HPDE6-E6E7 (cell line): ENCODE measurements at regions not wholly inside any gene's neighbourhood (a gene's known extent, or its start where the extent isn't known, plus 50 kb on each side); places are given as distances from the start of the nearest gene placed in this dataset.

ENCODE experiments used
- DNase-seq: peaks from one replicate; pipeline ENCODE4 v3.0.0; 2011; ENCODE audit warnings: missing footprints; ENCODE audit errors: extremely low spot score

DNA sequence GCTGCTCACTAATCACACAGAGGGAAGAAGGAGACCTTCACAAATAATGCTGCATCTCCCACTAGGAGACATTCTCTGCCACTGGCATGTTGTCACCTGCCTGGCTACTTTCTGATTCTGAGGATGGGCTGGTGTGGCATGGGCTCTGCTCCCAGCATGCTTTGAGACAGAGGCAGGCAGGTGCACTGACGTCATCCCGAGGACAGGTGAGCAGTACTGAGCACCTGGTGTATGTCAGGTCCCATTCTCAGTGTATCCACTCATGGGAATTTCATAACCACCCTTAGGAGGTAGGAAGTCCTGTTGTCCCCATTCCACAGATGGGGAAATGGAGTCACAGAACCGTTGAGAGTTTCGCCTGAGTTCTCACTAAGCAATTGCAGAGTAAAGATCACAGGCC, 597.9 kb downstream of the VRK1 start:
- DNase-seq: no peak

DNA sequence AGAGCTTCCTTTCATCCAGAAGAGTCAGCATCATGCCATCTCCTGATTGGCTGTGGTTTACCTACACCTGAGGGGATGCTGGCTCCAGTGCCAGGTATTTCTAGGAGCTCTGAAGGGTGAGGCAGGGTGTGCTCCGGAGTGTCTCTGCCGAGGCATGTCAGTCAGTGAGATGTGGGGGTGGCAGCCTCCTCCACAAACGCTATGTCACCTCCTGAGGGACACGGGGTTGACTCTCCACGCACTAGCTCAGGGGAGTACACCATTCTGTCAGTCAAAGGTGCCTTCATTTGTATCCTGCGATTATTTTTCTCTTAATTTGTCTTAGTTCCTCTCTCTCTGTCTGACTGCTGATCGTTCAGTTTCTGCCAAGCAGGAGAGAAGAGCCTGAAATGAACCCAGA, 604.5 kb downstream of the VRK1 start:
- DNase-seq: no peak

GRCh38 chr14:97402279-97402678, 605.1 kb downstream of the VRK1 start:
- no peak for DNase-seq

GRCh38 chr14:97407701-97408407, 610.7 kb downstream of the VRK1 start:
- no peak for DNase-seq

DNA sequence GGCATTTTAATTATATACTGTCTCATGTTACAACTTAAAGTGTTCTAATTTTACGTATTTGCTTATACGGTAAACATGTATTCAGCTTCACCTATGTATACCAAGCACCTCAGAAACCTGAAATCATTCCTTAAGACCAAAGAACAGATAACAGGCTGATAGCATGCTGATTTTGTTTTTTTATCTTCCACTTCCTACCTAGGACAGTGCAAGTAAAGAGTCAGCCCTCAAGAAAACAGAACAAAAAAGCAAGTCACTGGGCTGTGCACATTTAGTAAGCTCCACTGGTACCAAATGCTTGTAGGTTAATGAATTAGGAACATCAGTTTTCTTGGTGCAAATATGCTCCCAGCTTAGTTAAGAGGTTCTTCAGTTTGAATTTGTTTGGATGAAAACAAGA, 611.3 kb downstream of the VRK1 start:
- DNase-seq: no peak

DNA sequence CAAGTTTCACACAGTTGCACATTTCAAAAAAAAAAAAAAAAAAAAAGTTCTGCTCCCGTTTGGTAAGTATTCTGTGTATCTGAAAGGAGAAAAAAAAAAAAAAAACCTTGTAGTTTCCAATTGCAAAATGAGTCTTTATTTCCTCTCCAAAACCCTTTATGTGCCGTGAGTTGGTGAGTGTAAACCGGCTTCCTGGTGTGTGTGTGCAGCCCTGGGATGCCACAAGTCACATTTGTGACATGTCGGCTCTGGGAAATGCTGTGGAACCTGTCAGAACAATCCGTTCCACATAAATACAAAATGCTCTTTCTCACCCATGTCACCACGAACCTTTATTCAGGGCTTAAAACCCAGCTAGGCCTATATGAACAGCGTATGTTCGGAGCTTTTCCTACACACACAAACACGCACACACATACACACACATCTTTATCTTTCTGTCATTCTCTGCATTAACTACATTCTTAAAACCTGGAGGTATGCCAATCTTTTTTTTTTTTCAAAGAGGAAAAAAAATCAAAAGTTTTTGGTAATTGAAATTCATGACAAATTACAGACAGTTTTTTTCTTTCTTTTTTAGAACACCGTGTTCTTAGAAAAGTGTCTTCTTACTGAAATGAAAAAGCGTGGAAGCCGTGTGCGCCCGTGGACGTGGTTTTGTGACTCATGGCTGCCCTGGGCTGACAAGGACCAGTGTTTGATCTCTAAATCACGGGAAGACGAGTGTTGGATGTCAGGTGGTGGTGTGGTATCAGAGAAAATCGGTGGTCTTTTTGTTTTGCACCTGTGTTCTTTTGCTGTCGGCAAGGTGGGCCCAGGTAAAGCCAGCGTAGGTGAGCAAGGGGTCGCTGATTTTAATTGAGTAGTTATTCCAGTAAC, 612.0 kb downstream of the VRK1 start:
- DNase-seq: no peak

DNA sequence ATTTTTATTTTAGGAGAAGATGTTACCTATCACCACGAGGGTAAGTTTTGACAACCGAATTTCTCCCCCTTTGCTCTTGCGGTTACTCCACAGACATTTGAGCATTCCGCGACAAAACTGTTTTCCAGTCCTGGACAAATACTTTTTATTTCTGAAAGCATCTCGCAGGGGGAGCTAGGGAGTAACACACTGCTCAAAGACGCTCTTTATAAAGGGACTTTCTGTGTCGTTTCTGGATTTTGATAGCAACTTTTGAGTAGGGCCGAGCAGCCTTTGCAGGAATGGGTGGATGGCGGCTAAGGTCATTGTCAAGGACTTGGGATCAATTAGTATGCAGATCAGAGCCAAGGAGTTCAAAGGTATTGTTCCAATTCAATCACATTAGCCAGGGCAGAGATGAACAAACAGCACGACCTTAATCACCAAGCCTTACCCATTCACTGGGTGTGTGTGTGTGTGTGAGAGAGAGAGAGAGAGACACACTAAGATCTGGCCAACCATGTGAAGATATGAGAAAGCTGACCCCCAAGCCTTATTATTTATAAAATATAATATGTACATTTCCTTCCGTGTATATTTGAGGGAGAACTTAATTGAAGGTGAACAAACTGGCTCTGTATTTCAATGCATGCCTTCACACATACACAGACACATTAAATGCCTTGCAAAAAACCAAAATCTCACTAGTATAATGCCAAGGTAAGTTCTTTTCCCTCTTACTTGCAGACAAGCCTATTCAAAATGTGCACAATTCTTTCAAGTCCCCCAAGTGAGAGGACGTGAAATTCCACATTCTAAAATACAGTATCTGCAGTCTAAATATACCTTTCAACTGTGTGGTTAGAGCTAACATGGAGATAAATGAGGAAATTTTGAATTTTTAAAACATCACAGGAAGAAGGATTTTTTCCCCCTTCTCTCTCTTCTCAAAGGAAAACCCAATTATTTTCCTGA, 613.8 kb downstream of the VRK1 start:
- no peak for DNase-seq

DNA sequence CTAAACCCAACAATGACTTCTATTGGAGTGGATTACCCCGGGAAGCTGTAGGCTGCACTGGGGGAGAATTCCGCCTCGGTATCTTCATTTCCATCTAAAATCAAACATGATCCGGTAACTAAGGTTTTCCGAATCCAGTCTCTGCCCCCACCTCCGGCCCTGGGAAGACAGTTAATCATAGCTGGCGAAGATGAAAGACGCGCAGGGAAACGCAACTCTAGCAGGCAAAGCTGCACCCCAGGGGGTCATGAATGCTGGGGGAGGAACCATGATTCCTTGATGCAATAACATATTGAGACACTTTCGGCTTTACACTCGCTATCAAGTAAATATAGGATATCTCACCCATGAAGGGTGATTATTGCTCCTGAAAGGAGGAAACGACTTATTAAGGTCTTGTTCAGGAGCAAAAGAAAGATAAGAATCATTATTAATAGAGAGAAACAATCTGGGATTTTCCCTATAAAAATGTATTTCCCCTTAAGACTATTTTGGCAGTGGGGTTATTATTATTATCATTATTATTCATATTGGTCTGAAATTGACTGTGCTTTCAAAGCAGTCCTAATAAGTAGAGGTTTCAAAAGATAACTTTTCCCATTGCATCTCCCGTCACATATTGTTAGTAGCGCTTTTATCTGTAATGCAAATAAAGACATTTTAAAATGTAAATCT, 614.9 kb downstream of the VRK1 start:
- no peak for DNase-seq

GRCh38 chr14:97413022-97413539, 615.9 kb downstream of the VRK1 start:
- DNase-seq: no peak

GRCh38 chr14:97413966-97414717, 617.0 kb downstream of the VRK1 start:
- DNase-seq: no peak

DNA sequence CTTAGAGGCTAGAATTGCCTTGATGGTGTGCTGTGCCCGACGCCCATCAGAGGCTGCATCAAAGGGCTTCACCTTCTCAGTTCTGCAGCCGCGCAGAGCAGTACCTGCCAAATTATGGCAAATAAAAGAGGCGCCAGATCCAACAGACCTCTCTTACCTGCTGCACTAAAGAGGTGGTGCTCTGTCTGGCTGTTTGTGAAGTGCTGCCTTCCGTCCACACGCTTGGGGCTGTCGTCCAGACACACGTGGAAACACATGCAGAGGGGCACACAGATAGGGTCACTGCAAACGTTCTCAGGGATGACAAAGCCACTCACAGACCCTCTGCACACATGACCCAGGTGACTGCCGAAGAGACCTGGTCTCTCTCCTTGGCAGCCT, 617.5 kb downstream of the VRK1 start:
- DNase-seq: no peak

GRCh38 chr14:97415907-97416306, 618.7 kb downstream of the VRK1 start:
- DNase-seq: no peak

DNA sequence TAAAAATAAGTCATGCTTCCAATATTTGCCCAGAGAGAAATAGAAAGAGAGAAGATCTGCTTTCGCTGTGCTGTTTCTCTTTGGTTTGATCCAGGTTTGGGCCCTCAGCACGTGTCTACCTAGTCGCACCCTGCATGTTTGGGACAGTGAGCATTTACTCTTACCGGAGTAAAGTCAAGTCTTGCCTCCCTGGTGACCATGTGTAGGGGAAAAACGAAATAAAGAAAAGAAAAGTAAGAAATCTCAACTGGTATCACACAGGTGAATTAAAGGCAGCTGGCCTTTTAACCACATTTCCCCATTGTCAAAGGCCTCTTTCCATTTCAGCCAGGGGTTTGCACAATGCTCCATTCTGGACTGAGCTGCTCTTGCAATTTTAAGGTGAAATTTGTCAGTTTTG, 619.4 kb downstream of the VRK1 start:
- no peak for DNase-seq

DNA sequence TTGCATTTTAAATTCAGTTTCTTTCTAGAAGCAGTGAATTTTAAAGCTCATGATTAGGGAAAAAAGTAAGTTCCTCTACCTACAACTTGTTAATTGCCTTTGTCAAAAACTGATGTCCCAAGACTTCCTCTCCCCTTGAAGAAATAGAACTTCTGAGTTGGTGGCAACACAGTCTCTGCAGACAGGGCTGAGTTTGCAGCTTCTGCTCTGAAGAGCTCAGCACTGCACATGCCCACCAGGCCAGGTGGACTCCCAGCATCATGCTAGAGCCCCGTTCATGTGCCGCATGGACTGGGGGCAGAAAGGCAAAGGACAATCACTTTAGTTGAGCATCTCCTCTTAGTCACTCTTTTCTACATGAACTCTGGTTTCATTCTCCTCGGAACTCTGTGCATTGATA, 620.1 kb downstream of the VRK1 start:
- DNase-seq: no peak

GRCh38 chr14:97420211-97420610, 623.0 kb downstream of the VRK1 start:
- no peak for DNase-seq

DNA sequence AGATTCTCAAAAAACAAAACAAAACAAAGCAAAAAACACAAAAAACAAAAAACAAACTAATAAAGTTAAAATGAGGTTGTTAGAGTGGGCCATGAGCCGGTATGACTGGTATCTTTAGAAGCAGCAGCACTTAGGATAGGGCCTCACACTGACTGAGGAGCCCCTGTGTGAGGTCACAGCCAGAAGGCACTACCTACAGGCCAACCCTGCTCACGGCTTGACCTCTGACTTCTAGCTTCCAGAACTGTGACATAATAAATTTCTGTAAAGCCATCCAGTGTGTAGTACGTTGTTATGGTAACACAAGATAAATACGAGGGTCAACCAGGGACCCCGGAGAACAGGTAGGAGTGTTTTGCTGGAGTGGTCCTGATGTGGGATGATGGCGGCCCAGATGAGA, 629.6 kb downstream of the VRK1 start:
- DNase-seq: no peak

GRCh38 chr14:97428808-97429440, 631.7 kb downstream of the VRK1 start:
- DNase-seq: no peak

DNA sequence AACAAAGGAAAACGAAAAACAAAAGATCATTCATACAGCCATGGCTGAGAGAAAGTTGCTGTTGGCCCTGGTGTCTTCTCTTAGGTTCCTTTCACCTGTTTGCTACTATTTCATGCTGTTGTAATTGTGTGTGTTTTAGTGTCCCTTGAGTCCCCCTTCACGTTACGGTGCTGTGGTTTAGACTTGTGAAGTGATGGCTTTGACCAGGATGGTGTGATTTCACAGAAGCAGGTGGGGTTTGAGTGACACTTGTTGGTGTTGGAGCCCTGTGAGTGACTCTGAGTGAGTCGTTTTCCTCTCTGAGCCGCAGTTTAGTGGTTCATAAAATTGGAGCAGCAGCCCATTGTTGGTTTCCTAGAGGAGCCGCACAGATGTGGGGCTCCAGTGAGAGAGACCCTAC, 635.4 kb downstream of the VRK1 start:
- DNase-seq: no peak

DNA sequence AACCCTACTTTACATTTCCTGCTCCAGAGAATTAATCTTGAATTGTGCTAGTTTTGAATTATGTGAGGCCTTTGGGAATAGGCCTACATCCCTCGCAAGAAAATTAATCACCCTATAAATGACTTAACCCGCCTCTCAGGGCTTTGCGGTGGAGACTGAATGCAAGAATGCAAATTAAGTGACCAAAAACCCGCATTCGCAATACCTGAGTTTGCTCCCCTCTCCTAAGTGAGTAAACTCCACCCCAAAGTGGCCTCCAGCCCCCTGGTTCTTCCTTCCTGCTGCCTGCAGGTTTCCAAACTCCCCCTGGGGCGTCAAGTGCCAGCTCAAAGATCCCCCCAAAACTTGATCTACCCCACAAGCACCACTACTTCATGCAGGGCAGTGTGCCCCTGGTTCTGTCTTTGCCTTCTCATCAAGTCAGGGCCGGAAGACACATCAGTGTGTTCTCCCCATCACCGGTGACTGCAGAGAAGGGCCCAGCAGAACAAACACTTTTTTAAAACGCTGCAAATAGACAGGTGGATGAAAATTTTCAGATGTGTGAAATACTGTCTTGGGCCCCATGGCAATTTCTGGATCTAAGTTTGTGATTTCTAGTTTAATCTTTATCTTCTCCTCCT, 644.7 kb downstream of the VRK1 start:
- no peak for DNase-seq

- no peak for DNase-seq
These were observed 645.2 kb downstream of the VRK1 start for GRCh38 chr14:97442363-97442762.
